GM13977 (cell line): ENCODE measurements at regions not wholly inside any gene's neighbourhood (a gene's known extent, or its start where the extent isn't known, plus 50 kb on each side); places are given as distances from the start of the nearest gene placed in this dataset.

Experiments used
- DNase-seq: peaks from one replicate; pipeline ENCODE4 v3.0.0; 2012; ENCODE audit warnings: low spot score
- in situ Hi-C: fragments of 300-500 bp; cut with MboI; formaldehyde crosslinking; loops from one replicate; pipeline ENCODE4 v1.12.0; 2022; ENCODE audit warnings: low sequenced_read_pairs, low pct_unique_long_range_greater_than_20kb, mixed read lengths, inconsistent platforms; ENCODE audit not compliant: unreplicated experiment
- TF ChIP-seq, protein P1 (sequence below): IDR thresholded peaks from 2 replicates; pipeline ENCODE4 v1.5.1; 2012; ENCODE audit warnings: mild to moderate bottlenecking, control low read depth; ENCODE audit not compliant: insufficient read depth; ENCODE audit errors: extremely low read depth, missing control alignments

DNA sequence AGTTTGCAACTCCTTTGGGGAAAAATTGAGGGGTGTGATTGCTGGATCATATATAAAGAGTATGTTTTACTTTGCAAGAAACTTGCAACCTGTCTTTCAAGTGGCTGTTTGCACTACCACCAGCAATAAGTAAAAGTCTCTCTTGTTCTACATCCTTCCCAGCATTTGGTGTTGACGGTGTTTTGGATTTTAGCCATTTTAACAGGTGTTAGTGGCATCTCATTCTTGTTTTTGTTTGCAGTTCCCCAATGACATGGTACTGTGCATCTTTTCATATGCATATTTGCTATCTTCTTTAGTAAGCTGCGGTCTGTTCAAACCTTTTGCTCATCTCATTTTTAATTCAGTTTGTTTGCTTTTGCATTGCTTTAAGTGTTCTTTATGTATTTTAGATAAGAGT, 535.5 kb downstream of the LRRIQ3 start:
- TF ChIP-seq, protein P1, sequence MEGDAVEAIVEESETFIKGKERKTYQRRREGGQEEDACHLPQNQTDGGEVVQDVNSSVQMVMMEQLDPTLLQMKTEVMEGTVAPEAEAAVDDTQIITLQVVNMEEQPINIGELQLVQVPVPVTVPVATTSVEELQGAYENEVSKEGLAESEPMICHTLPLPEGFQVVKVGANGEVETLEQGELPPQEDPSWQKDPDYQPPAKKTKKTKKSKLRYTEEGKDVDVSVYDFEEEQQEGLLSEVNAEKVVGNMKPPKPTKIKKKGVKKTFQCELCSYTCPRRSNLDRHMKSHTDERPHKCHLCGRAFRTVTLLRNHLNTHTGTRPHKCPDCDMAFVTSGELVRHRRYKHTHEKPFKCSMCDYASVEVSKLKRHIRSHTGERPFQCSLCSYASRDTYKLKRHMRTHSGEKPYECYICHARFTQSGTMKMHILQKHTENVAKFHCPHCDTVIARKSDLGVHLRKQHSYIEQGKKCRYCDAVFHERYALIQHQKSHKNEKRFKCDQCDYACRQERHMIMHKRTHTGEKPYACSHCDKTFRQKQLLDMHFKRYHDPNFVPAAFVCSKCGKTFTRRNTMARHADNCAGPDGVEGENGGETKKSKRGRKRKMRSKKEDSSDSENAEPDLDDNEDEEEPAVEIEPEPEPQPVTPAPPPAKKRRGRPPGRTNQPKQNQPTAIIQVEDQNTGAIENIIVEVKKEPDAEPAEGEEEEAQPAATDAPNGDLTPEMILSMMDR: no peak
- in situ Hi-C loops: no loop called here
- DNase-seq: no peak

DNA sequence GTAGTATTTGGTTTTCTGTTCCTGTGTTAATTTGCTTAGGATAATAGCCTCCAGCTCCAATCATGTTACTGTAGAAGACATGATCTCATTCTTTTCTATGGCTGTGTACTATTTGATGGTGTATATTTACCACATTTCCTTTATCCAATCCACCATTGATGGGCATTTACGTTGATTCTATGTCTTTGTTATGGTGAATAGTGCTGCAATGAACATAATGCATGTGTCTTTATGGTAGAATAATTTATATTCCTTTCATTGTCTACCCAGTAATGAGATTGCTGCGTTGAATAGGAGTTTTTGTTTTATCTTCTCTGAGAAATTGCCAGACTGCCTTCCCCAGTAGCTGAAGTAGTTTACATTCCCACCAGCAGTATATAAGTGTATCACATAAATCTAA, 538.8 kb downstream of the LRRIQ3 start:
- TF ChIP-seq, protein P1: no peak
- DNase-seq: no peak
- in situ Hi-C loops: no loop called here

DNA sequence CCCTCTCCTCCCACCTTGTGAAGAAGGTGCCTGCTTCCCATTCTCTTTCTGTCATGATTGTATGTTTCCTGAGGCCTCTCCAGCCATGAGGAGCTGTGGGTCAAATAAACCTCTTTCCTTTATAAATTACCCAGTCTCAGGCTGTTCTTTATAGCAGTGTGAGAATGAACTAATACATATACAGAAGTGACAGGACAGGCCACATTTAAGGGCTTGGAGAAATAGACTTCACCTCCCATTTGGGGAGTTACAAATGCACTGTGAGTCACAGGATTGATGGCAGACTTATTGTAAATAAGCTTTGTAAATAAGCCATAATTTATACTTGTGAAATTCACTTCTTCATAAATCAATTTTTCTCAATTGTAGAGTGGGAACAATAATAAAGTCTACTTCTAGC, 543.3 kb downstream of the LRRIQ3 start:
- TF ChIP-seq, protein P1: no peak
- in situ Hi-C loops: no loop called here
- no peak for DNase-seq

DNA sequence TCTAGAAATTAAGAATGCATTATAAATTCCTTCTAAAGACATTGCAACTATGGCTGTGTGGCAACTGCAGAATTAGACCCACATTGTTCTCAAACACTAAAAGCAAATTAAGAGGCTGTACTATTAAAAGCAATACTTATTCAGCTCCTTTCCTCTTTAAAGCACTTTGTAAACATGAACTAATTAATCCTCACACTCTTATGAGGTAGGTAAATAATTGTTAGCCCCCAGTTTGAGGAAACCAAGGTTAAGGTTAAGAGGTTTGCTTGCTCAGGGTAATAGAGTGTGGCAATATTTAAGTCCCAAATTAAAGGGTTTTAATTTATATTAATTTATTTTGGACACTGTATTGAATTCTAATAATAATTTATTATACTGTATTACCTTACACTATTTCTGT, 553.8 kb downstream of the LRRIQ3 start:
- no peak for DNase-seq
- TF ChIP-seq, protein P1: no peak
- in situ Hi-C loops: no loop called here

DNA sequence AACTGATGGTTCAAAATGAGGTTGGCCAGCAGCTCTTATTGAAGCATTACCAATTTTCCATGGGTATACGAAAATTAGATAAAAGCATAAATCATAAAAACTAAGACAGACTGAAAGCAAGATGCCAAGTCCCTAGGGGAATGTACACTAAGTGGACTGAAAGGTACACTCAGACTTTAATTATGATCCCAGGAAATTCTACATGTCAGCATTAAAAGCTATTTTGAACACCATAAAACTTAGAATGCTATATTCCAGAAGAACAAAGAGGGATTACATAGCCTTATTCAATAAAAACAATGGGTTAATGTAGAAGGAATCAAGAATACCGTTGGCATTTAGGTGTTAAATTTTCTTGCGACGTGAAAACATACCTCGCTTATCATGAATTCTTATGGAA, 558.5 kb downstream of the LRRIQ3 start:
- TF ChIP-seq, protein P1: no peak
- in situ Hi-C loops: no loop called here
- no peak for DNase-seq

DNA sequence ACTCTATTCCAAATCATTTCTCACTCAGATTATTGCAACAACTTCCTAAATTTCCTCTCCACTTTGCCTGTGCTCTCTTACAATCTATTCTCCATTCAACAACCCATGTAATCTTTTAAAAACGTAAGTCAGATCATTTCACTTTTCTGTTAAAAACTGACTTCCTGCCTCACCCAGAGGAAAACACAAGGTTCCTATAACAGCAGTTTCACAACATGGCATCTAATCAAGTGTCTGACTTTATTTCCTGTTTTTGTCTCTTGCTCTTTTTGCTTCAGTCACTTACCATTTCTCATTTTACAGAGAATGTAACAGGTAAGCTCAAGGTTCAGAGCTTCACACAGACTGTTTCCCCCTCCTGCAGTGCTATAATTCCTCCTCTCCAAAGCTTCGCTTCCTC, 560.7 kb downstream of the LRRIQ3 start:
- in situ Hi-C loops: no loop called here
- no peak for DNase-seq
- TF ChIP-seq, protein P1: no peak

DNA sequence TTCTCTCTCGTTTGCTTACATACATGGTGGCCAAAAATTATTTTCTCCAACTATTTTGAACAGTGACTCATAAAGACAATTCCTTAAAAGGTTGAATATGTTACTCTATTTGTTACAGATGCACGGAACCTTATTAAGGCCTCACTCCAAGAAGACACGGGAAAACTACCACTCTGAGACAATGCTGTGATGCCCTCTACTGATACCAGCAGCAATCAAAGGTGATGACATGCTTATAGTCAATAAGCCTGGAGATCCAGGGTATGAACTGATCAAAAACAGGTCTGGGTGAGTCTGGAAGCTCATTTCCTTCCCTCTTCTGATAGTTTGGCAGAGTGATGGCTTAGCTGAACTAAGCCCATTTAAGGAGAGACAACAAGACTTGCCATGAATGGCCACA, 563.0 kb downstream of the LRRIQ3 start:
- in situ Hi-C loops: no loop called here
- no peak for DNase-seq
- TF ChIP-seq, protein P1: peak; percentile 24
